ENCODE measurements at regions not wholly inside any gene's neighbourhood (a gene's known extent, or its start where the extent isn't known, plus 50 kb on each side); places are given as distances from the start of the nearest gene placed in this dataset.

GRCh38 chr20:48547664-48548063 lies 280.1 kb downstream of the PREX1 start:
- no peak for TF ChIP-seq CTCF (IDR thresholded peaks at IDR 0.05; ENCODE audit: insufficient read depth, low read length, missing control alignments)
- no peak overlapping the region for H3K4me3 ChIP-seq (ENCODE audit: low read depth, low read length)
- ChIA-PET POLR2A (no interaction called here), CTCF (no interaction called here)
- no peak for DNase-seq (ENCODE audit: low read depth, low spot score)

GRCh38 chr20:48544402-48545339 lies 283.1 kb downstream of the PREX1 start:
- no peak for DNase-seq (ENCODE audit: low read depth, low spot score)
- ChIA-PET CTCF (no interaction called here), POLR2A (no interaction called here)
- no peak for TF ChIP-seq CTCF (IDR thresholded peaks at IDR 0.05; ENCODE audit: insufficient read depth, low read length, missing control alignments)
- H3K4me3 ChIP-seq (ENCODE audit: low read depth, low read length) = no peak overlapping the region

- no peak for TF ChIP-seq CTCF (IDR thresholded peaks at IDR 0.05; ENCODE audit: insufficient read depth, low read length, missing control alignments)
- ChIA-PET CTCF (no interaction called here), POLR2A (no interaction called here)
- no peak for DNase-seq (ENCODE audit: low read depth, low spot score)
- H3K4me3 ChIP-seq (ENCODE audit: low read depth, low read length) = no peak overlapping the region
Measured at GRCh38 chr20:48541581-48542071, 286.2 kb downstream of the PREX1 start.

- H3K4me3 ChIP-seq (ENCODE audit: low read depth, low read length) = no peak overlapping the region
- ChIA-PET CTCF (interaction anchor here (0.7 kb wide), 1 partner anchor 11 kb away, joined by 3 read pairs; no protein-coding TSS in a partner anchor), POLR2A (no interaction called here)
- no peak for DNase-seq (ENCODE audit: low read depth, low spot score)
- no peak for TF ChIP-seq CTCF (IDR thresholded peaks at IDR 0.05; ENCODE audit: insufficient read depth, low read length, missing control alignments)
Measured at GRCh38 chr20:48538856-48539255, 288.9 kb downstream of the PREX1 start.

- CTCF ChIA-PET = interaction anchor here (0.7 to 1.0 kb wide), 2 partner anchors 10 to 82 kb away, joined by 3 read pairs; no protein-coding TSS in a partner anchor
- POLR2A ChIA-PET = no interaction called here
- no peak for TF ChIP-seq CTCF (IDR thresholded peaks at IDR 0.05; ENCODE audit: insufficient read depth, low read length, missing control alignments)
- DNase-seq (ENCODE audit: low read depth, low spot score) = peak; percentile 23
- no peak overlapping the region for H3K4me3 ChIP-seq (ENCODE audit: low read depth, low read length)
Measured at GRCh38 chr20:48538058-48538825, 289.6 kb downstream of the PREX1 start.

GRCh38 chr20:48536206-48536605 lies 291.6 kb downstream of the PREX1 start:
- no peak for DNase-seq (ENCODE audit: low read depth, low spot score)
- H3K4me3 ChIP-seq (ENCODE audit: low read depth, low read length) = no peak overlapping the region
- no peak for TF ChIP-seq CTCF (IDR thresholded peaks at IDR 0.05; ENCODE audit: insufficient read depth, low read length, missing control alignments)
- ChIA-PET POLR2A (no interaction called here), CTCF (no interaction called here)

Data from AG04449 (cell line).